ENCODE measurements at regions not wholly inside any gene's neighbourhood (a gene's known extent, or its start where the extent isn't known, plus 50 kb on each side); places are given as distances from the start of the nearest gene placed in this dataset.
A peak's percentile ranks its signal among the peaks of the same experiment; 100 is the strongest.

- peaks cover 6% of the 10 kb centered on the region for H3K9me3 Mint-ChIP-seq (ENCODE audit: unreplicated experiment)
- DNase-seq (ENCODE audit: extremely low spot score, unreplicated experiment) = no peak
- no peak overlapping the region for H3K27ac Mint-ChIP-seq (ENCODE audit: unreplicated experiment)
- TF ChIP-seq CTCF (IDR thresholded peaks at IDR 0.05) = no peak
- peaks cover 6% of the 10 kb centered on the region for H3K36me3 Mint-ChIP-seq (ENCODE audit: unreplicated experiment)
- H3K4me1 Mint-ChIP-seq (ENCODE audit: unreplicated experiment) = peaks cover 39% of the 10 kb centered on the region
- no peak overlapping the region for H3K4me3 Mint-ChIP-seq (ENCODE audit: unreplicated experiment)
- H3K27me3 Mint-ChIP-seq (ENCODE audit: unreplicated experiment) = no peaks in the 10 kb centered on the region
Observed at GRCh38 chr6:113556775-113557174, 300.4 kb upstream of the MARCKS start.

GRCh38 chr6:113558431-113558830, 298.7 kb upstream of the MARCKS start:
- no peak overlapping the region for H3K4me3 Mint-ChIP-seq (ENCODE audit: unreplicated experiment)
- peaks cover 6% of the 10 kb centered on the region for H3K9me3 Mint-ChIP-seq (ENCODE audit: unreplicated experiment)
- H3K27me3 Mint-ChIP-seq (ENCODE audit: unreplicated experiment) = no peaks in the 10 kb centered on the region
- no peak for DNase-seq (ENCODE audit: extremely low spot score, unreplicated experiment)
- H3K36me3 Mint-ChIP-seq (ENCODE audit: unreplicated experiment) = peaks cover 6% of the 10 kb centered on the region
- TF ChIP-seq CTCF (IDR thresholded peaks at IDR 0.05) = no peak
- peaks cover 50% of the 10 kb centered on the region for H3K4me1 Mint-ChIP-seq (ENCODE audit: unreplicated experiment)
- H3K27ac Mint-ChIP-seq (ENCODE audit: unreplicated experiment) = peak overlapping the region; percentile 87

GRCh38 chr6:113558966-113559365, 298.2 kb upstream of the MARCKS start:
- no peak for TF ChIP-seq CTCF (IDR thresholded peaks at IDR 0.05)
- no peak for DNase-seq (ENCODE audit: extremely low spot score, unreplicated experiment)
- H3K4me3 Mint-ChIP-seq (ENCODE audit: unreplicated experiment) = peak overlapping the region; percentile 2
- peaks cover 6% of the 10 kb centered on the region for H3K36me3 Mint-ChIP-seq (ENCODE audit: unreplicated experiment)
- peak overlapping the region; percentile 87 for H3K27ac Mint-ChIP-seq (ENCODE audit: unreplicated experiment)
- H3K4me1 Mint-ChIP-seq (ENCODE audit: unreplicated experiment) = peaks cover 50% of the 10 kb centered on the region
- H3K9me3 Mint-ChIP-seq (ENCODE audit: unreplicated experiment) = peaks cover 6% of the 10 kb centered on the region
- no peaks in the 10 kb centered on the region for H3K27me3 Mint-ChIP-seq (ENCODE audit: unreplicated experiment)

- H3K4me1 Mint-ChIP-seq (ENCODE audit: unreplicated experiment) = peaks cover 63% of the 10 kb centered on the region
- H3K36me3 Mint-ChIP-seq (ENCODE audit: unreplicated experiment) = peaks cover 6% of the 10 kb centered on the region
- peaks cover 6% of the 10 kb centered on the region for H3K9me3 Mint-ChIP-seq (ENCODE audit: unreplicated experiment)
- H3K4me3 Mint-ChIP-seq (ENCODE audit: unreplicated experiment) = no peak overlapping the region
- peak overlapping the region; percentile 87 for H3K27ac Mint-ChIP-seq (ENCODE audit: unreplicated experiment)
- no peaks in the 10 kb centered on the region for H3K27me3 Mint-ChIP-seq (ENCODE audit: unreplicated experiment)
- no peak for TF ChIP-seq CTCF (IDR thresholded peaks at IDR 0.05)
- no peak for DNase-seq (ENCODE audit: extremely low spot score, unreplicated experiment)
Observed at GRCh38 chr6:113560376-113560775, 296.8 kb upstream of the MARCKS start.

GRCh38 chr6:113560908-113561307, 296.2 kb upstream of the MARCKS start:
- TF ChIP-seq CTCF (IDR thresholded peaks at IDR 0.05) = no peak
- H3K36me3 Mint-ChIP-seq (ENCODE audit: unreplicated experiment) = peaks cover 6% of the 10 kb centered on the region
- peaks cover 6% of the 10 kb centered on the region for H3K9me3 Mint-ChIP-seq (ENCODE audit: unreplicated experiment)
- H3K27ac Mint-ChIP-seq (ENCODE audit: unreplicated experiment) = peak overlapping the region; percentile 87
- peaks cover 68% of the 10 kb centered on the region for H3K4me1 Mint-ChIP-seq (ENCODE audit: unreplicated experiment)
- H3K4me3 Mint-ChIP-seq (ENCODE audit: unreplicated experiment) = no peak overlapping the region
- H3K27me3 Mint-ChIP-seq (ENCODE audit: unreplicated experiment) = no peaks in the 10 kb centered on the region
- no peak for DNase-seq (ENCODE audit: extremely low spot score, unreplicated experiment)

Measured in osteocyte (in vitro differentiated cells).